Sciatic nerve (tissue), 2 donors: ENCODE measurements at regions not wholly inside any gene's neighbourhood (a gene's known extent, or its start where the extent isn't known, plus 50 kb on each side); places are given as distances from the start of the nearest gene placed in this dataset.

Experiments used
- ATAC-seq: fragments of 200-7000 bp; cut with Tn5 transposase; one replicate; pipeline ENCODE4 v1.9.1; 2020; ENCODE audit warnings: mild to moderate bottlenecking, moderate library complexity
- DNase-seq: peaks from one replicate; pipeline ENCODE4 v3.0.0-alpha.2; 2020; ENCODE audit warnings: low spot score
- intact Hi-C: fragments of 100-400 bp; cut with DNase I; formaldehyde crosslinking; loops from one replicate; pipeline ENCODE4 v1.14.2; 2022
- donor health status: DM: no; HTN: no; CAD: no.
- donor health status: DM: no; HTN: no; CAD: no.

- DNase-seq (no peak), ATAC-seq (no peak)
- intact Hi-C loops = no loop called here
These were observed 240.7 kb downstream of the BMP7 start for GRCh38 chr20:57025666-57026224.

DNA sequence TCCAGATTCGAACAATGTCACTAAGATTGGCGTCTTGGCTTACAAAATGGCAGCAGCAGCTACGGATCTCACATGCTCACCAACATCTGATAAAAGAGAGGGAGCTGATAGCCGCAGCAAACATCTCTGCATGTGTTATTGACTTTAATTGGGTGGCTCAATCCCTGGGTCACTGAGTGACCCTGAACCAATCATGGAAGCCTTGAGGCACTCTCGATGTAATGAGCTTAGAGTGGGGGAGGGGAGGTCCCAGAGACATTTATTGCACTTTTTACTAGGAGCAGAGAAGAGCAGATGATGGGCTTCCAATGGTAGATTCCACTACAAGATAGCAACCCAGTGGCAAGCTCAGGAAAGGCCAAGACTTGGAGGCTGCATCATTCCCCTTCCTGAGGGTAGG is 238.7 kb downstream of the BMP7 start:
- ATAC-seq = no peak
- intact Hi-C loops = no loop called here

DNA sequence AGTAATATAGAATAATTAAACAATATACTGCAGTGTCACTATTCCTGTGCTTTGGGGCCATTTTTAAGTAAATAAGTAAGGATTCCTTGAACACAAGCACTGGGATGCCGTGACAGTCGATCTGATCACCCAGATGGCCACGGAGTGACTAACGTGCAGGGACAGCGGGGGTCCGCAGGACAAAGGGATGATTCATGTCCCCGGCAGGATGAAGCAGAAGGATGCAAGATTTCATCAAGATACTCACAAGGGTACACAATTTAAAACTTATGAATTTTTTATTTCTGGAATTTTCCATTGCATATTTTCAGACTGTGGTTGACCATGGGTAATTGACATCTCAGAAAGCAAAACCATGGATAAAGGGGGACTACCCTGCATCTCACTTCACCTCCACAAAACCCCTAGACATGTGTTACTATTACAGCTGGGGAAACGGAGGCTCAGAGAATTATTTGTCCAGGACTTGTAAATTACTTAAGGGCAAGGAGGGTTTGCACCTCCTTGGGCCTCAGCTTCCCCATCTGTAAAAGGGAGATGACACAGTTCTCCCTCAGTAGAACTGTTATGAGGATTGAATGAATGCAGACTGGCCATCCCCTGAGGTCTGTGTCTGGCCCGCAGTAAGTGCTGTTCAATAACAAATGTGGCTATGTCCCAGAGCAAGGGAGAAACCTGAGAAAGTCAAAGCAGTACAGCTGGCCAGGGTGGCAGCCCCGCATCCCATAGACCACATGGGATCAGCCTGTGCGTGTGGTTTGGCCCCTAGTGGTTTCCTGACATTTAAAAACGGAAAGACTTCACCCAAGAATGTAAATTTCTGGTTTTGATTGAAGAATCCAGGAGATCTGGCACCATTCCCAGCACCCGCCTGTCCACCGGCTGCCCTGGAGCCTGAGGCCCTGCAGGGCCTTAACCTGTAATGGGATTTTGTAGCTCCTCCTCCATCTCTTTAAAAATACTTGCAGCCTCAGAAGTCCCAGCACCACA is 235.5 kb downstream of the BMP7 start:
- no peak for ATAC-seq

More for the DNA sequence above, 238.7 kb downstream of the BMP7 start:
- DNase-seq = no peak

GRCh38 chr20:57031867-57032355 is 234.5 kb downstream of the BMP7 start:
- ATAC-seq (no peak), DNase-seq (no peak)
- intact Hi-C loops = no loop called here

More for the DNA sequence above, 235.5 kb downstream of the BMP7 start:
- no peak for DNase-seq
- intact Hi-C loops = no loop called here

- ATAC-seq (no peak), DNase-seq (no peak)
- intact Hi-C loops = no loop called here
These were observed 233.6 kb downstream of the BMP7 start for GRCh38 chr20:57032847-57033246.

GRCh38 chr20:57034001-57034400 is 232.4 kb downstream of the BMP7 start:
- intact Hi-C loops = no loop called here
- no peak for ATAC-seq

DNA sequence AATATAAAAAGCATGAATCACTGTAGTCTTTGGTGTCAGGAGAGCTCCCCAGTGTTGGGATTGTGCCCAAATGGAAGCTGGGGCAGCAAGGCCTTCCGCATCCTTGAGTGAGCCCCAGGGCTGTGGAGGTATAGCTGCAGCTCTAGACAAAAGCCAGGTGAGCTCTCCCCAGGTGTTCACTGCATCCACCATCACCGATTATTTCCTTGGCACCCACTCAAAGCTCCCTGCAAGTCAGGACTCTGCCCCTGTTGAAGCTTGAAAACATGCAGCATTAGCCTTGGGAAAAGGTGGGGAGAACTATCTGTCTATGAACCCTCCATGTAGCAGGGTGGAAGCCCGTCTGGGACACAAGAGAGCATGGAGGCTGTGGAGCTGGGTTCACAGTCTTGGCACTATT is 228.8 kb downstream of the BMP7 start:
- intact Hi-C loops = no loop called here
- DNase-seq (no peak), ATAC-seq (no peak)

More at GRCh38 chr20:57034001-57034400, 232.4 kb downstream of the BMP7 start:
- no peak for DNase-seq

- ATAC-seq (no peak), DNase-seq (no peak)
- intact Hi-C loops = no loop called here
These were observed 227.6 kb downstream of the BMP7 start for GRCh38 chr20:57038608-57039440.

DNA sequence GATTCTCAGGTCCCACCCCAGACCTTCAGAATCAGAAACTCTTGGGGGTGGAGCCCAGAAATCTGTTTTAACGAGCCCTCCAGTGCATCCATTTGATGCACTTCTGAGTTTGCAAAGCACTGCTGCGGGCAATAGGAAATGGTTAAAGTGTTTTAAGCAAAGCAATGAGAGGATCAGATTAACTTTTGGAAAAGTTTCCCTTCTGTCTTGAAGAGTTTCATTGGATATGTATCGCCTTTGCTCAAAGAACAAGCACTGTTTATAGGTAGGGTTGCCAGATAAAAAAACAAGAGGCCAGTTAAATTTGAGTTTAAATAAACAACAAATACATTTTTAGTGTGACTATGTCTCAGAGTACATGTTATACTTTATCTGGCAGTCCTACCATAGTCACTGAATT is 226.0 kb downstream of the BMP7 start:
- intact Hi-C loops = no loop called here
- ATAC-seq = no peak
- DNase-seq = no peak

GRCh38 chr20:57040924-57041323 is 225.5 kb downstream of the BMP7 start:
- intact Hi-C loops = no loop called here
- DNase-seq (no peak), ATAC-seq (peak; percentile 57)

- DNase-seq = peak; percentile 7
- ATAC-seq = no peak
- intact Hi-C loops = no loop called here
These were observed 223.3 kb downstream of the BMP7 start for GRCh38 chr20:57043091-57043490.

DNA sequence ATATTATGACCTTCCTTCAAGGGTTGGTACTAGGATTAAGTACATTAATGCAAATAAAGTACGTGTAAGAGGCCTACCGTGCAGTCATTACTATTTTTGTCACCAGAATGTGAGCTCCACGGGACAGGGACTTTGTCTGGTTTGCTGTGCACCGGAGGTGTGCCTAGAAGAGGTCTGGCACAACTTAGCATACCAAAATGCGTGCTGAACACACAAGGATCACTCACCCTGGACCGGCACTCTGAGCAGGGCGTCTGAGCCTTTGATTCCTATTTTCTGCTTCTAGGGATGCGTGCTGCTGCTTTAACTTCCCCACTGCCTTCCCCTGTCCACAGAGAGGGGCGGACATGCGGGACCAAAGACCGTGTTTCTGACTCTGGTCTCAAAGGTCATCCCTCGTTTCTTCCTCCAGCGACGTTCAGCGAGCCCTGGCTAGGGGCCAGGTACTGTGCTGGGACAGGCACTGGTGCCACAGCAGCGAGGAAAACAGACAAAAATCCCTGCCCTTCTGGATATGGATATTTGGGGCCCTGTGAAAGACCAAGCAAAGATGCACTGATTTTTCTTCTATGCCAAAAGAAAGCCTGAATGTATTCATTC is 222.7 kb downstream of the BMP7 start:
- intact Hi-C loops = no loop called here
- peak; percentile 57 for DNase-seq
- ATAC-seq = no peak

- no peak for ATAC-seq
- intact Hi-C loops = no loop called here
These were observed 219.0 kb downstream of the BMP7 start for GRCh38 chr20:57047281-57048026.

GRCh38 chr20:57048027-57048869 is 218.2 kb downstream of the BMP7 start:
- intact Hi-C loops = no loop called here
- ATAC-seq (peak; percentile 22), DNase-seq (peak; percentile 45)

More at GRCh38 chr20:57047281-57048026, 219.0 kb downstream of the BMP7 start:
- DNase-seq = peak; percentile 37

DNA sequence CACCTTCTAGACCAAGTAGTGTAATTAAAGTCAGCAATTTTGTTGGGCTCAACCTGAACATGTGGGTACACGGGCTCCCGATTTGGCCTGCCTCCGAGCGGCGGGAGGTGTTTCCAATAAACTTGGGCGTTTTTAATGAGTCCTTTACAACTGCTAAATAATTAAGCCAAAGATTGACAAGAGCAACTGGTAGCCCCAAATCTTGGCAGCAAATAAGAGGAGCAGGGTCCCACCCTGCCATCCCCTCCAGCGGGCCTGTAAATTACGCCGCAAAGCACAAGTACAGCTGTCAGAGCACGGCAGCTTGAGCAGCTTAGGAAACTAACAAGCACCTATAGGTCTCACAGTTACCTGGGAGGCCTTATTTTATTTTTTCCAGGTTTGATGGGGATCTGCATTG is 217.1 kb downstream of the BMP7 start:
- intact Hi-C loops = no loop called here
- DNase-seq (no peak), ATAC-seq (no peak)

DNA sequence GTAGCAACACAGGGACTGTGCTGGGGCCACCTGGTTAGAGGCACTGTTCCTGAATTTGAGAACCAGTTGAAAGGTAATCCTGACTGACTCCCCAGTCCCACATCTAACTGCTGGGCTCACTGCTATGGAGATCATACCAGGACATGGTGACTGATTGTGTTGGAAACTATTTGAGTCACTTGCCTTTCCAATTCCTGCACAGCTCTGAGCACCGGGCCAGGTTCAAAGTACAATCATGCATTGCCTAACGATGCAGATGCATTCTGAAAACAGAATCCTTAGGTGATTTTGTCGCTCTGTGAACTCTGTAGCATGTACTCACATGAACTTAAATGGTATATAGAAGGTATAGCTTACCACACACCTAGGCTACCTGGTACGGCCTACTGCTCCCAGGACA is 215.3 kb downstream of the BMP7 start:
- no peak for DNase-seq
- ATAC-seq = no peak
- intact Hi-C loops = no loop called here

DNA sequence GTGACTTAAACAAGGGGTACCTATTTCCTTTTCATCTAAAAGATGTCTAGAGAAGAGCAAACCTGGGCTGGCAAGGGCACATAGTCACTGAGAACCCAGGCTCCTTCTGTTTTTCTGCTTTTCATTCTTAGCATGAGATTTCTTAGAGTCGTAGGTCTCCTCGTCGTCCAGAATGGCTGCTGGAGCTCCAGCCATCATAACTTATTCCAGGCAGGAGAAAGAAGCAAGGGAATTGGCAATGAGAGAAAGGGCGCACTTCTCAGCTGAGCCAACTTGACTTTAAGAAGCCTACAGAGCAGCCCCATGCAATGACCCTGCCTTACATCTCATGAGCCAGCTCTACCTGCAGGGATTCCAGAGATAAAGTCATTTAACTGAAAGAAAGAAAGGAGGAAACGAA is 213.4 kb downstream of the BMP7 start:
- DNase-seq (no peak), ATAC-seq (no peak)
- intact Hi-C loops = no loop called here
